ENCODE measurements at regions not wholly inside any gene's neighbourhood (a gene's known extent, or its start where the extent isn't known, plus 50 kb on each side); places are given as distances from the start of the nearest gene placed in this dataset.

- DNase-seq = no peak
Measured at GRCh38 chr2:37868866-37869265, 56.2 kb upstream of the RMDN2 start.

GRCh38 chr2:37869304-37869703 lies 55.8 kb upstream of the RMDN2 start:
- no peak for DNase-seq

- DNase-seq = no peak
Measured at GRCh38 chr2:37869771-37870170, 55.3 kb upstream of the RMDN2 start.

DNA sequence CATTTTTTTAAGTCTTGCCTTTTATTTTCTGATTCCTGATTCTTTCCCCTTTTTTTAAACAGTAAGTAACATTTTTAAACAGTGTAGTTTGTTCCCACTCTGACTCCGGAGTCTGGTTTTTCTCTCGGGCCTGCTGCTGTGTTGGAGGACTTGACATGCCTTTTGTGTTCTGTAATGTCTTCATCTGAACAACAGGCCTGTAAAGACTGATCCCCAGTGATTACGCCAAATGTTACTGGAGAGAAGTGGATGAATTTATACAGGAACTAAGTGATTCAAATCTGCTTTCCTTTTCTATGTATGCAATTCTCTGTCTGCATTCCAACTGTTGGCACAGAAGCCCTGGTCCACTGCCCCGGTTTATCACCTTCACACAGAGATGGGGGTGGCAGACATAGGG lies 54.3 kb upstream of the RMDN2 start:
- DNase-seq = no peak

- DNase-seq = peak in 1 of 3 experiments; percentile 50
Measured at GRCh38 chr2:37871456-37872191, 53.5 kb upstream of the RMDN2 start.

GRCh38 chr2:37872192-37872750 lies 52.8 kb upstream of the RMDN2 start:
- DNase-seq = no peak

DNA sequence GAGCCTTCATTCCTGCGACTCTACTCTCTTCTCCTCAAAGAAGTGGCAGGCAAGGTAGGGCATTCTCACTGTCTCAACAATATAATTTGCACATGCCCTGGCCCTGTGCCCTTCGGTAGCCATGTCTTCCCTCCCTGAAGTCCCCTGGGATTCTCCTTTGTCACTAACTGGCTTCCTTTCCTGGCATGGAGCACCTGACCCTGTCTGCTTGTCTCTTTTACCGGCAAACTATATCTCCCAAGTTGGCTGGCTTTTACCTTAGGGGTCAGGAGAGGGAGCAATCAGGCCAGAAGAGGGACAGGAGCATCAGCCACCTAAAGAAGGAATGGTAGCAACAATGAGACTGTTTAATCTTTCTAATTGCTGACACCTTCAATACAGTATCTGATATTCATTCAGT lies 51.9 kb upstream of the RMDN2 start:
- DNase-seq = peak in 2 of 3 experiments; percentile 38 to 62

DNA sequence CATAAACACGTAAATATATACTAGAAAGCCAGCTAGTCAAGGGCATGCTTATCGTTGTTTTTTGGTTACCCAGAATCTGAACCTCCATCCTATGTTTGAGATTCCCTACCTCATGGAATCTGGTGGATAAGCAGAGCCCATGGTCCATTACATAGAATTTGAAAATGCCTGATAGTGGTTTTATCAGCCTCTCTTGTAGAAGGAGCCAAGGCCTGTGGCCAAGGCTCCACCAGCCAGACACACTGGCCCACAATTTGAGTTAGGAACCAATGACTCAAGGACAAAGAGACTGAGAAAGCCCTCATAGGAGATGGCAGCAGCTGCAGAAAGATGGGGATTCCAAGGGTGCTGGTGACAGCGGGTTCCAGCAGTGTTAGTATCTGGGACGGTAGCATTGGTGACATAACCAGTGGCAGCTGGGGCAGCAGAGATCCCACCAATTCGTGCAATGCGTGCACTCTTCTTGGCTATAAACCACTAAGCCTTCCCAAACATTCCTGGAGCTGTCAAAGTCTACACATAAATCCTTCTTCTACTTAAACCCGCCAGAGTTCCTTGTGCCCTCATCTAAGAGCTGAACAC lies 51.2 kb upstream of the RMDN2 start:
- DNase-seq = no peak

GRCh38 chr2:37874470-37874869 lies 50.6 kb upstream of the RMDN2 start:
- no peak for DNase-seq
